Stimulated activated CD4-positive, alpha-beta T cell treated with anti-CD3 and anti-CD28 coated beads, Interleukin-4, amount 100 ng/mL, for 24 hours (primary cell): ENCODE measurements at regions not wholly inside any gene's neighbourhood (a gene's known extent, or its start where the extent isn't known, plus 50 kb on each side); places are given as distances from the start of the nearest gene placed in this dataset.
A peak's percentile ranks its signal among the peaks of the same experiment; 100 is the strongest.

Experiments used
- DNase-seq: peaks from one replicate; pipeline ENCODE4 v3.0.0-alpha.2; 2020

DNA sequence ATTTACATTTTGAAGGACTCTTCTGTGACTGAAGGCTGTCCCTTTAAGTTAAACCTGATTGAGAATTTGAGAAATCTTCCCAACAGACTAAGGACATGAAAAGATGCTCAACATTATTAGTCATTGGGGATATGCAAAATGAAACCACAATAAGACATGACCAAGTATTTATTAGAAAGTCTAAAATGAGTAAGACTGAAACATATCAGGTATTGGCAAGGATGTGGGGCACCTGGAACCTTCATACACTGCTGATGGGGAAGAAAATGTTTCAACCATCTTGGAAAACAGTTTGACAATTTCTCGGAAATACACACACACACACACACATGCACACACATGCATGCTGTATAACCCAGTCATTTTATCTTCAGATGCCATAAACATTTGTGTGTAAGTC is 132.1 kb upstream of the CDK6 start:
- no peak for DNase-seq

DNA sequence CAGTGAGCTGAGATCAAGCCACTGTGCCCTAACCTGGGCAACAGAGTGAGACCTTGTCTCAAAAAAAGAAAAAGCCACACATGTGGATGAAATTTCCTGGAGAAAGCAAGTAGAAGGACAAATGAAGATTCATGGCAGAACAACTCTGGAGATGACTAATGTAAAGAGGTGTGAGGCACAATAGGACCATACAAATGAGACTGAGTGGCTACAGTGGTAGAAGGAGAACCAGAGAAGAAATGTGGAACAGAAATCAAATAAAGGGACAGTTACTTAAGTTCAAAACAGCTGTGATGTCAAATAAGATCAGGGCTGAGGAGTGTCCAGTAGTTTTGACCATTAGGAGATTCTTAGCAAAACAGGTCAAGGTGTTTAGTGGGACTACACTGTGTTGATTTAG is 130.9 kb upstream of the CDK6 start:
- DNase-seq = no peak

DNA sequence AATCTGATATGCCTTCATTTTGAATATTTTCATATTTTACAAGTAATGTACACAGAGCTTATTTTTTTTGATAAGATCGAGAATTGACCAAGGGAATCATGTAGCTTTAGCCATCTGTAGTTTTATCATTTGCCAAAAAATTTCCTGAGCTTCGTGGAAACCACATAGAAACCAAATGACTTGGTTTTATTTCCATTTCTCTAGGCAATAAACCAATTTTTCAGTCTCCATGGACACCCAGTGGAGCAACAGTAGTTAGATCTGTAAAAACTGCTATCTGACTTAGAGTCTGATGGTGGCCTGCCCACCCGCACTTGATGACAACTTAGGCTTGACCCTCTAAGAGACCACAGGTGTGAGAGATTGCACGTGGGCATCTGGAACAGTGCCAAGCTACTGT is 127.8 kb upstream of the CDK6 start:
- DNase-seq = no peak

DNA sequence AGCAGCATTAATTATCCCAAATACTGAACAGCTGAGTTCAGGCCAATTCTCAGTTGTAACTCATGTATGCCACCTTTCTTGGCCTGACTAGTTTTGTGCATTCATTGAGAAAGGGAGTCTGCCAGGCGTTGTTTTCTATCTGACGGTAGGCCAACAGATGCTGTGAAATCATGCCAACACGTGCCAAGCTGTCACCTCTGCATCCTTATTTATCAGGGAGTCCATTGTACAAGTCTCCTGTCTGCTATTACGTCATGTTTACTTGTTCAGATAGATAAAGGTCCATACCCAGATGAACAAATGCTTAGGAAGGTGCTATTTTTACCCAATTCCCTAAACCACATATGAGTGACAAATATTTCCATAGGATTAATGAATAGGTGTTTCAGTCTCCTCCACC is 127.2 kb upstream of the CDK6 start:
- DNase-seq = no peak

DNA sequence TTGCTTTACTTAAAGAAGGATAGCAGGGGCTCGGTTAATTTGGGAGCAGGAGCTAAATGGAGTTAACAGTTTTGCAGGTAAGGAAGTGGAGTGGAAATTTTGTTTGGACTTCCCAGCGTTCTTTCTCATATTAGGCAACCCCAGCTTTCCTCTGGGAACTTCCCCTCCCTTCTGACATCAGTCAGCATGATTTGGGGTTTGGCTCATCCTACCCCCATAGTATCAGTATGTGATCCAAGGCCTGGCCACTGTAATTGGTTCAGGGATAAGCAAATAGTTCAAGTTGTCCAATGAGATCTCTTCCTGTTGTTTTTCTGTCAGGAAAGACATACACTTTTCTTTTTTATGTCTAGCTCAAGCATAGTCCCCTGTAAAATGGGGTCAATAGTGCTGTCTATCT is 125.6 kb upstream of the CDK6 start:
- no peak for DNase-seq

DNA sequence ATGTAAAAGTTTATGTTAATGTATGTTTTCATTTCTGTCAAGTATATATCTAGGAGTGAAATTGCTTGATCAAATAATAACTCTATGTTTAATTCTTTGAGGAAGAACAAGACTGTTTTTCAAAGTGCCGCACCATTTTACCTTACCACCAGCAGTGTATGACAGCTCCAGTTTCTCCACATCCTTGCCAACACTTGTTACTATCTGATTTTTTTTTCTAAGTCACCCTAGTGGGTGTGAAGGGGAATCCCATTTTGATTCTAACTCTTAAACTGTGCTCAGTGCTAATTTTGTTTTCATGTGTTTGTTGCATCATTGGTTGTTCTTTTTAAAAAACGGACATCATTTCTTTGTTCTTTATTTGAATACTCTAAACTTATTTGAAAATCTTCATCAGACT is 120.2 kb upstream of the CDK6 start:
- DNase-seq = no peak

DNA sequence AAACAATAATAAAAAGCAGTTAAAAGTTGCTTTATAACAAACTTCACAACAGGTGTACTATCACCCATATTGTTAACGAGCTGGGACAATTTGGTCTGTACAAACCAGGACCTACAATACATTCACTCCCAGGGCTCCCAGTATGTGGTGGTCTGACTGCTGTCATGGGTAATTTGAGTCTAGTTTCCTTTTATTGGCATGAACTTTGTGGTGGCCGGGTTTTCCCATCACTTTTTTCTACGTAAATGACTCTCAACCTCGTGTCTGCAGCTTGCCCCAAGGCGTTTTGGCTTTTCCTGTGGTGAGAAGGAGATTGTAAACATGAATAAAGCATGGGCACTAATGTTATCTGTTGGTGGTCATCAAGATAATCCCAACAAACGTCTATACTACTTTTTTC is 118.7 kb upstream of the CDK6 start:
- peak; percentile 47 for DNase-seq

DNA sequence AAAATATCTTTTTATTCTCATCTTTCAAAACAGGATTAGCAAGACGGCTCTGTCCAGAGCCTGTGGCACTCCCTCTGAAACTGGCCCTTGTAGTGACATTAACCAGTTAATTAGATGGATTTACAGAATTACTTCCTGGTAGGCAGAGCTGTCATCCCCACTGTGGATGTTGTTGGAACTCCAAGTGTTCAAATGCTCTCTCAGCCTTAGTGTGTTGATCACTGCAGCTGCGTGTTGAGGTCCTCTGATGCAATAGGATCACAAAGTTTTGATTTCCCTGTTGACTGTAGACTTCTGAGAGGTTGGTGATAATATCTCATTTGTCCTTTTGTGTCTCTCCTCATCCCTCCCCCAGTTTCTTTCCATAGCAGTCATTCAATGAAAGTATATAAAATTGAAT is 117.3 kb upstream of the CDK6 start:
- DNase-seq = peak; percentile 22

DNA sequence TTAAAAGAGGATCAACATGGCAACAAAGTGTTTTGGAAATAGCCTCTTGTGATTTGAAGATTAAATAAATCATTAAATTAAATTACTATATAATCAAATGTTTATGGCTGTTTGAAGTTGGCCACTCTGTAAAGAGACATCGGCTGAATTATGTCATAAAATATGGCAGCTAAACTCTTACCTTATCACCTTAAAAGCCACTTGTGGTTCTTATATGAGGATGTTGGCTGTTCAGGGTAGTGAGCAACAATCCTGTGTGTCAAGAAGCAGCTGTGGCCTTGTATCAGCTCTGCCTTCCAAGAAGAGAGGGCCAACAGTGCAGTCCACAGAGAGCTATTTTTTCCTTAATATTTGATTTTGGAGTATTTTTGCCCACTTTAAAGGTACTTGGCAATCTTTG is 113.4 kb upstream of the CDK6 start:
- no peak for DNase-seq

DNA sequence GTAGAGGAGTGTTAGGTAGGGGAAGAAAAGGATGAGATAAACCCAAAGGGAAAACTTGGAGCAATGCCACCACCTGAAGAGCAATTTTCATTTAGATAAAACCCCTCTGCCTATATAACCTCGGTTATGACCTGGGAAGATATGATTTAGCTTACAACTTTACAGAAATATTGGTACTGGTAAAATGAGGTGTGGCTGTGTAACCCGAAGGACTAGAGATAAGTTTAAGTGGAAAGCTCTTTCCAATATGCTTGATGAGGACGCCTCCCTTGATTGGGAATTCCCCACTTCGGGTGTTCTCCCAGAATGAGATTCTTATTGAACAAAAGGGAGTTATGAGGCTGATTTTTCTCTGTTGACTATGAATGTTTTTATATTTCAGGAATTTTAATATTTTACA is 109.5 kb upstream of the CDK6 start:
- no peak for DNase-seq

DNA sequence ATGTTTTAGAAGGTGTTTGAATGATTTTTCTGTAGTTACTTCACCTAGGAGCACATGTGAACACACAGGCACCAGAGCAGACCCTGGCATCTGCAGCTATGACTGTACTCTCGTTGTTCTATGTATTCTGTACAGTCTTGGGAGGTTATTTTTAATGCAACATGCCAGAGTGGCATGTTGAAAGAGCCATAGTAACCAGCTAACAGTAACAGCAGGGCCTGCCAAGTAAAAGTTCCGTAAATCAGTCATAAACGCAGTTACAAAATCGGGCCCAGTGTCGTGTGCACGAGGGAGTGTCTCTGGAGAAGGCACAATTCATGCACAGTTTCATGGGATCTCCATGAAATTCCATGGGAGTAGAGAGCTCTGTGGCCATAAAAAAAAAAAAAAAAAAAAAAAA is 108.3 kb upstream of the CDK6 start:
- no peak for DNase-seq

DNA sequence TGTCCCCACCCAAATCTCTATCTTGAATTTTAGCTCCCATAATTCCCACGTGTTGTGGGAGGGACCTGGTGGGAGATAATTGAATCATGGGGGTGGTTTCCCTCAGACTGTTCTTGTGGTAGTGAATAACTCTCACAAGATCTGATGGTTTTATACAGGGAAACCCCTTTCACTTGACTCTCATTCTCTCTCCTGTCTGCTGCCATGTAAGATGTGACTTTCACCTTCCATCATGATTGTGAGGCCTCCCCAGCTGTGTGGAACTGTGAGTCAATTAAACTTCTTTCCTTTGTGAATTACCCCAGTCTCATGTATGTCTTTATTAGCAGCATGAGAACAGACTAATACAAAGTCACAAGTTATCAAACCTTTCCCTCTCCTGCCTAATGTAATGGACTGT is 106.3 kb upstream of the CDK6 start:
- peak; percentile 23 for DNase-seq

DNA sequence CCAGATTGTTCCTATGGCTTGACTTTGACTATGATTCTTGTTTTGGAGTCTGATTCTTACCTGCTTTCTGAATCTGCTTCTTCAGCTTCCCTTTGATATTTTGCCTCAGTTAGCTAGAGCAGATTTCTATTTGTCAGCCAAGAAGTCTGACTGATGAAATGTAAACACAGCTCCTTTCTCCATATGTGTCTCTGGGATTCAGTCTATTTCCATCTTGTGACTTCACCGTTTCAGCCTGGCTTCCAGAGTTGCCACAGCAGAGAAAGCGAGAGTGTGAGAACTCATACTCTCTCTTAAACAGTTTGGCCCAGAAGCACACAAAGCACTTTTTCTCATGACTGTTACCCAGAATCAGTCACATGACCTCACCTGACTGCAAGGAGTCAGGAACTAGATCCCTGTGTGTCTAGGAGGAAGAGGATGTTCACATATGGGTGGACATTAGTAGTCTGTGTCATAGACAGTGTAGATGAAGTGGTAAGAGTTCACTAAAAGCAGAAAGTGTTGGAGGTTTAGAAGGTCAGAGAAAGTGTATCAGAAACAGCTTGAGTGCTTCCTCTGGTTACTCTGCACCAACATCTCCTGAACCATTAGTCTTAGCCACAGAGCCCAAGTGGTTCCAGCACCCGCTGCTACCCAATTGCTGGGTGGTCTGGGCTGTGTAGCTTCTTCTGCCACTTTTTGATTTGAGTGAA is 103.4 kb upstream of the CDK6 start:
- DNase-seq = no peak

DNA sequence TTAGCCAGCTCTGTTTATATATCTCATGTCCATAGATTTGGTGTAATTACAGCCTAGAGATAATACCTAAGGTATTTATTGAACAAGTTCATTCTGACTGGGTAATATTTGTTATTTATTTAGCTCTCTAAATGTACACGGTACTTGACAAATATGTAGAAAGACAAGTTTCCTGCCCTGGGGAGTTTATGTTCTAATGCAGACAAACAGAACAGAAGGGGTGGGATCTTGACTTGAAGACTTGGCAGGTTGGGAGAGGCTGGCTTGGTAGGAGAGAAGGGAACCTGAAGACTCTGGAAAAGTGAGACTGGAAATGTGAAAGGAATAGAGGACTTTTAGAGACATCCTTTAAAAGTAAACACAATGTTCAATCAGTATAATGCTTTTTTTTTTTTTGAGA is 97.7 kb upstream of the CDK6 start:
- DNase-seq = no peak

DNA sequence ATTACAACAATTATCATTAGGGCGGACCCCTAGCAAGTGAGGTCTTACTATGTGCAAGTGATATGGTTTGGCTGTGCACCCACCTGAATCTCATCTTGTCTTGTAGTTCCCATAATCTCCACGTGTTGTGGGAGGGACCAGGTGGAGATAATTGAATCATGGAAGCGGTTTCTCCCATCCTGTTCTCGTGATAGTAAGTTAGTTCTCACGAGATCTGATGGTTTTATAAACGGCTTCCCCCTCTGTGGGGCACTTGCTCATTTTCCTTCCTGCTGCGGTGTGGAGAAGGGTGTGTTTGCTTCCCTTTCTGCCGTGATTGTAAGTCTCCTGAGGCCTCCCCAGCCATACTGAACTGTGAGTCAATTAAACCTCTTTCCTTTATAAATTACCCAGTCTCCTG is 96.1 kb upstream of the CDK6 start:
- no peak for DNase-seq

DNA sequence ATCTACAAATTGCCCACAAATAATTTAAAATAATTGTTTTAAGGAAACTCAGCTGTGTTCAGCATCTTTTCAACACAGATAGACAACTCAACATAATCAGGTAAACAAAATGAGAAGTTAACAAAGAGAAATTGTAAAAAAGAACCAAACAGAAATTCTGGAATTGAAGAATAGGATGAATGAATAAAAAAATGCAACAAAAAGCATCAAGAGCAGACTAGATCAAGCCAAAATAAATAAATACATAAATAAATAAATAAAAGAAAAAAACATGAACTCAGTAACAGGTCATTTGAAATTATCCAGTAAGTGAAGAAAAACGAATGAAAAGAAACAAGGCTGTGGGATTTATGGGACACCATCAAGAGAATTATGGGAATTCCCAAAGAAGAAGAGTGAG is 94.0 kb upstream of the CDK6 start:
- DNase-seq = no peak

DNA sequence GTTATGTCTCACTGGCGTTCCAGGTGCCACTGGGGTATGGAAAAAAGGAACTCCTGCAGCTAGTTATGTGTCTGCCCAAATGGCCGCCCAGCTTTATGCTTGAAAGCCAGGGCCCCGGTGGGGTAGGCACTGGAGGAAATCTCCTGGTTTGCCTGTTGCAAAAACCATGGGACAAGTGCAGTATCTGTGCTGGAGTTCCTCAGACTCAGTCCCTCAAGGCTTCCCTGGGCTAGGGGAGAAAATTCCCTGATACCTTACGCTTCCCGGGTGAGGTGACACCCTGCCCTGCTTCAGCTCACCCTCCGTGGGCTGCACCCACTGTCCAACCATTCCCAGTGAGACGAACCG is 90.3 kb upstream of the CDK6 start:
- no peak for DNase-seq

DNA sequence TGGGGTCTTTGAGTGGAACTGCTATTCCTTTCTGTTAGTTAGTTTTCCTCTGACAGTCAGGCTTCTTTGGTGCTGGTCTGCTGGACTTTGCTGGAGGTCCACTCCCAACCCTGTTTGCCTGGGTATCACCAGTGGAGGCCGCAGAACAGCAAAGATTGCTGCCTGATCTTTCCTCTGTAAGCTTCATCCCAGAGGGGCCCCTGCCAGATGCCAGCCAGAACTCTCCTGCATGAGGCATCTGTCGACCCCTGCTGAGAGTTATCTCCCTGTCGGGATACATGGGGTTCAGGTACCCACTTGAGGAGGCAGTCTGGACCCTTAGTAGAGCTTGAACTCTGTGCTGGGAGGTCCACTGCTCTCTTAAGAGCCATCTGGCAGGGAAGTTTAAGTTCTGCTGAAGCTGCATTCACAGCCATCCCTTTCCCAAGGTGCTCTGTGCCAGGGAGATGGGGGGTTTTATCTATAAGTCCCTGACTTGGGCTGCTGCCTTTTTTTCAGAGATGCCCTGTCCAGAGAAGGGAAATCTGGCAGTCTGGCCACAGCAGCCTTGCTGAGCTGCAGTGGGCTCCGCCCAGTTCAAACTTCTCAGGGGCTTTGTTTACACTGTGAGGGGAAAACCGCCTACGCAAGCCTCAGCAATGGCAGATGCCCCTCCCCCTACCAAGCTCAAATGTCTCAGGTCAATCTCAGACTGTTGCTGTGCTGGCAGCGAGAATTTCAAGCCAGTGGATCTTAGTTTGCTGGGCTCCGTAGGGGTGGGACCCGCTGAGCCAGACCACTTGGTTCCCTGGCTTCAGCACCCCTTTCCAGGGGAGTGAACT is 89.7 kb upstream of the CDK6 start:
- DNase-seq = no peak

DNA sequence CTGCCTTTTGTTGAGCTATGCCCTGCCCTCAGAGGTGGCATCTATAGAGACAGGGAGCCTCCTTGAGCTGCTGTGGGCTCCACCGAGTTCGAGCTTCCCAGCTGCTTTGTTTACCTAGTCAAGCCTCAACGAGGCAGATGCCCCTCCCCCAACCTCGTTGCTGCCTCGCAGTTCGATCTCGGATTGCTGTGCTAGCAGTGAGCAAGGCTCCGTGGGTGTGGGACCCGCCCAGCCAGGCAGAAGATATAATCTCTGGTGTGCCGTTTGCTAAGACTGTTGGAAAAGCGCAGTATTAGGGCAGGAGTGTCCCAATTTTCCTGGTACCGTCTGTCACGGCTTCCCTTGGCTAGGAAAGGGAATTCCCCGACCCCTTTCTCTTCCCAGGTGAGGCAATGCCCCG is 88.4 kb upstream of the CDK6 start:
- no peak for DNase-seq

DNA sequence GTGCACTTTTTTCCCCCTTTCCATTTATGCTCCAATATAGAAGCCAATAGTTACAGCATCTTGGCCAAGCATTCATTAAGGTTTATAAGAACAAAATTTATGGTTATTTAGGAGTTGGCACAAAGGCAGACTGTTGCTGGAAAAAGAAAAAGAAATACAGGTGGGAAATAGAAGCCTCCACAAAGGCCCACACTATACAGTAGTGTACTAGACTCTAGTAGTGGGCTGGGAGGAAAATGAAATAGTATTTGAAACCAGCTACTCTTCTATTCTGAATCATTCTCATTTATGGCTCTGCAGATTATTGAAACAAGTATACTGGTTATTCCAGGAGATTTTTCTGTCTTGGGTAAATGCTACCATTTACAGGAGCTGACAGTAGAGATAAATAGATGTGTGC is 80.9 kb upstream of the CDK6 start:
- no peak for DNase-seq

DNA sequence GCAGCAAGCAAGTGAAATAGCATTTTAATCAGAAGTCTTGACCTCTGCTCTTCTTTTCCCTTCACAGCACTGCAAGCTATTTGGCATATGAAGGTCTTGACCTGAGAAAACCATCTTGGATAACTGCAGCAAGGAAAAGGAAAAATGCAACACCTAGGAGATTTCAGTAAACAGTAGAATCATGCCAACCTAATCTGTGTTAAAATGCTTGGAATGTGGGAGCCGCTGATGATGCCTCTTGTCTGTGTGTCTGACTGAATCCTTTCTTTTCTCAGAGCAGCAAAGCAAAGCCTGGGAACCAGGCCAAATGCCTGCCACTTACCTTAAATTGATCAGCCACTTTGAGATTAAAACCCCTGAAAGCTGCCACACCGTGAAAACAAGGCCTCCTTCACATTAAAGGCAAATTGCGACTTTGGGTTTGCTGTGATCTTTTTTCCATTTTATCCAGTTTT is 80.4 kb upstream of the CDK6 start:
- DNase-seq = no peak

DNA sequence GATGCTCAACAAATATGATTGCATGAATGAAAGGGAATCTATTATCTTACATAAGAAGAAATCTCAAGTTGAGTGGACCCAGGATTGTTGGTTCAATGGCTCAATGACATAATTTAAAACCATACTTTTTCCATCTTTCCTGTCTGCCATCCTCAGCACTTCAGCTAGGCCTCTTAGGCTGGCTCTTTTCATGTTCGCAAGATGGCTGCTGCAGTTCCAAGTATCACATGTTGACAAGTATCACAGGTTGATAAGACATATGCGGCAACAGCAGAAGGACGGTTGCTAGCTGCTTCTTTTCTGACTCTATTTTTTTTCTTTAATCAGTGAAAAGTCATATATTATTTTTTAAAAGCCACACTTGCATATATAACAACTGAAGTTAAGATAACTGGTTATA is 79.0 kb upstream of the CDK6 start:
- DNase-seq = no peak

DNA sequence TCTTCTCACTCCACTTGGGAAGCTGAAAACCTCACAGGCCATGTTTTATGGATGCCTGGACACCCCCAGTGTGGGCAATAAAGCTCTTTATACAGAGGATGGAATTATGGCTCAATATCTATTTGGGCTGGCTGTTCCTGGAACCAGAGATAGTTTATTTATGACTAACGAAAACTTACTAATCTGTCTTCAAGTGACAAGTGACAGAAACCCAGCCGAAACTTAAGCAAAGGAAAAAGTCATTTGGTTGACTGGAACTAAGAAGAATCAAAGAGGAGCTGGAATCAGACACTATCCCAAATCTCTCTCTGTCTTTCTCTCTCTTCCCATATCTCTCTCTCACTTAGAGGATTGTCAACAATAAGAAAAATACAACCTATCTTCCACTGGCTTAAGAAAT is 78.3 kb upstream of the CDK6 start:
- no peak for DNase-seq

DNA sequence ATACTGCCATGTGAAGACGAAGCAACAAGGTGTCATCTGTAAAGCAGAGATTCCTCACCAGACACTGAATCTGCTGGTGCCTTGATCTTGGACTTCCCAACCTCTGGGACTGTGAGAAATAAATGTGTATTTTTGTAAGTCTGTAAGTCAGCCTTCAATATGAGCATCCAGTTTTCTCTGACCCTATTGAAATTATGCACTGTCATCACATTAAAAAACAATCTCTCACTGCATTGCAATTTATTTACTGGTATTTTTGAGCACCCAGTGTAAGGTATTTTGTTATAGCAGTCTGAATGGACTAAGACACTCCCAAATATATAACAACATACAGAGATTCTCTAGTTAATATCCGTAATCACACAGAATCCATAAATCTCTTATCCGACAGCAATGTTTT is 77.5 kb upstream of the CDK6 start:
- DNase-seq = no peak

DNA sequence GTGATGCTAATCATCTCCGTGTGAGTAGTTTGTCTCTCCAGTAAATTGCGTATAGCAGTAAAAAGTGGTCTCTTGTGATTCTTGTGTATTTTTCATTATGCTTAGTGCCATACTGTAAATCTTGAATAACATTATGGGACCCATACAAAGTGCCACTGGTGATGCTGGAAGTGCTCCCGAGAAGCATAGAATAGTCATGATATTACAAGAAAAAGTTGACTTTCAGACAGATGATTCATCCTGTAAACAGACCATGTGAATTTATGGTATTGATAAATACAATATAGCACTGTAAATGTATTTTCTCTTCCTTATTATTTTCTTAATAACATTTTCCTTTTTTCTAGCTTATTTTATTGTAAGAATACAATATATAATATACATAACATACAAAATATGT is 74.6 kb upstream of the CDK6 start:
- DNase-seq = no peak
